ENCODE measurements at regions not wholly inside any gene's neighbourhood (a gene's known extent, or its start where the extent isn't known, plus 50 kb on each side); places are given as distances from the start of the nearest gene placed in this dataset.

GRCh38 chr7:53100091-53100490 is 64.7 kb downstream of the POM121L12 start:
- Histone ChIP-seq H2BK120ac (ENCODE audit: low read depth, low read length) (no peak overlapping the region), H4K8ac (ENCODE audit: low read depth, low read length) (no peak overlapping the region), H3K23ac (ENCODE audit: low read depth, low read length, poor library complexity) (no peak overlapping the region), H2AFZ (ENCODE audit: low read length) (no peak overlapping the region), H3K36me3 (replicated peaks in 1 of 2; ENCODE audit: control insufficient read depth in 2 of 2, insufficient read depth in 2 of 2, low read length in 2 of 2) (no peaks in the 10 kb centered on the region), H2BK15ac (ENCODE audit: low read length) (no peak overlapping the region), H3K79me1 (ENCODE audit: low read depth, low read length) (no peaks in the 10 kb centered on the region), H3K27me3 (ENCODE audit: control insufficient read depth in 3 of 3, insufficient read depth in 3 of 3, low read depth in 1 of 3, low read length in 3 of 3) (no peaks in the 10 kb centered on the region), H3K18ac (ENCODE audit: low read length) (no peak overlapping the region), H3K4ac (ENCODE audit: low read length) (no peak overlapping the region), H3K27ac (replicated peaks; ENCODE audit: low read length) (no peak overlapping the region), H3K9ac (ENCODE audit: low read depth, low read length, poor library complexity) (no peak overlapping the region), H2BK5ac (ENCODE audit: low read length) (no peak overlapping the region), H4K91ac (ENCODE audit: low read depth, low read length, poor library complexity) (no peak overlapping the region), H3K9me3 (replicated peaks in 1 of 2; ENCODE audit: control insufficient read depth in 2 of 2, insufficient read depth in 1 of 2, low read depth in 1 of 2, low read length in 2 of 2) (no peaks in the 10 kb centered on the region), H3K4me3 (ENCODE audit: low read length in 2 of 2) (no peak overlapping the region), H2AK5ac (ENCODE audit: low read depth, low read length) (no peak overlapping the region), H3K4me2 (ENCODE audit: insufficient read depth, low read length, poor library complexity, severe bottlenecking) (no peak overlapping the region), H3K4me1 (ENCODE audit: control insufficient read depth in 2 of 2, insufficient read depth in 1 of 2, low read depth in 1 of 2, low read length in 2 of 2) (no peaks in the 10 kb centered on the region), H2BK12ac (ENCODE audit: low read length) (no peak overlapping the region), H3K14ac (ENCODE audit: low read length) (no peak overlapping the region)
- WGBS, 2 donors (ENCODE audit: extremely low coverage in 2 of 2, insufficient read length in 2 of 2, insufficient replicate concordance in 1 of 2): no CpG with 5 or more reads among the region's 4 CpGs
- DNase-seq (ENCODE audit: low spot score): no peak

GRCh38 chr7:53101026-53101425 is 65.6 kb downstream of the POM121L12 start:
- WGBS, 2 donors (ENCODE audit: extremely low coverage in 2 of 2, insufficient read length in 2 of 2, insufficient replicate concordance in 1 of 2): no CpG with 5 or more reads among the region's 7 CpGs
- no peak overlapping the region for H2BK15ac ChIP-seq (ENCODE audit: low read length)
- H4K8ac ChIP-seq (ENCODE audit: low read depth, low read length): no peak overlapping the region
- no peak overlapping the region for H3K18ac ChIP-seq (ENCODE audit: low read length)
- H3K27ac ChIP-seq (replicated peaks; ENCODE audit: low read length): no peak overlapping the region
- no peak overlapping the region for H3K9ac ChIP-seq (ENCODE audit: low read depth, low read length, poor library complexity)
- no peak overlapping the region for H3K4me2 ChIP-seq (ENCODE audit: insufficient read depth, low read length, poor library complexity, severe bottlenecking)
- no peak overlapping the region for H2BK12ac ChIP-seq (ENCODE audit: low read length)
- H3K14ac ChIP-seq (ENCODE audit: low read length): no peak overlapping the region
- no peak overlapping the region for H3K4ac ChIP-seq (ENCODE audit: low read length)
- H3K36me3 ChIP-seq (replicated peaks in 1 of 2; ENCODE audit: control insufficient read depth in 2 of 2, insufficient read depth in 2 of 2, low read length in 2 of 2): no peaks in the 10 kb centered on the region
- no peak for DNase-seq (ENCODE audit: low spot score)
- H4K91ac ChIP-seq (ENCODE audit: low read depth, low read length, poor library complexity): no peak overlapping the region
- H3K4me1 ChIP-seq (ENCODE audit: control insufficient read depth in 2 of 2, insufficient read depth in 1 of 2, low read depth in 1 of 2, low read length in 2 of 2): no peaks in the 10 kb centered on the region
- no peaks in the 10 kb centered on the region for H3K9me3 ChIP-seq (replicated peaks in 1 of 2; ENCODE audit: control insufficient read depth in 2 of 2, insufficient read depth in 1 of 2, low read depth in 1 of 2, low read length in 2 of 2)
- H2AFZ ChIP-seq (ENCODE audit: low read length): no peak overlapping the region
- H3K23ac ChIP-seq (ENCODE audit: low read depth, low read length, poor library complexity): no peak overlapping the region
- H2BK120ac ChIP-seq (ENCODE audit: low read depth, low read length): no peak overlapping the region
- no peak overlapping the region for H3K4me3 ChIP-seq (ENCODE audit: low read length in 2 of 2)
- no peak overlapping the region for H2AK5ac ChIP-seq (ENCODE audit: low read depth, low read length)
- H3K27me3 ChIP-seq (ENCODE audit: control insufficient read depth in 3 of 3, insufficient read depth in 3 of 3, low read depth in 1 of 3, low read length in 3 of 3): no peaks in the 10 kb centered on the region
- no peaks in the 10 kb centered on the region for H3K79me1 ChIP-seq (ENCODE audit: low read depth, low read length)
- no peak overlapping the region for H2BK5ac ChIP-seq (ENCODE audit: low read length)

DNA sequence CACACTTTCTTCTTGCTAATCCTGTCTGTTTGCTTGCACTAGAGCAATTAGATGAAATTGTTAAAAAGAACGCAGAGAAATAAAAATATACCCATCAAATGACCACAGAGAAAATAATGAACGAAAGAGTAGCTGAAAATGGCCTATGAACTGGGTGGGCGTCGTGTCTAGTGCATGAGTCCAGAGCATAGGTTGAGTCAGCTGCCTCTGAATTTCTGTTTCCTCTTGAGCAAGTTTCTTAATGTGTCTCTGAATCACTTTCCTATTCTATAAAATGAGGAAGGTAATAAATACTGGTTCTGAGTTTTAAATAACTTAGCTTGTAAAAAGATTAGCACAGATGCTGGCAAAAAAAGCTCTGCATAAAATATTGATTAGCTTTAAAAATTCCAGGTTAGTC is 75.0 kb downstream of the POM121L12 start:
- Histone ChIP-seq H2AK5ac (ENCODE audit: low read depth, low read length) (no peak overlapping the region), H3K23ac (ENCODE audit: low read depth, low read length, poor library complexity) (no peak overlapping the region), H3K27ac (replicated peaks; ENCODE audit: low read length) (no peak overlapping the region), H3K9me3 (replicated peaks in 1 of 2; ENCODE audit: control insufficient read depth in 2 of 2, insufficient read depth in 1 of 2, low read depth in 1 of 2, low read length in 2 of 2) (no peaks in the 10 kb centered on the region), H3K4ac (ENCODE audit: low read length) (no peak overlapping the region), H2BK120ac (ENCODE audit: low read depth, low read length) (no peak overlapping the region), H3K18ac (ENCODE audit: low read length) (no peak overlapping the region), H2AFZ (ENCODE audit: low read length) (no peak overlapping the region), H3K4me2 (ENCODE audit: insufficient read depth, low read length, poor library complexity, severe bottlenecking) (no peak overlapping the region), H4K91ac (ENCODE audit: low read depth, low read length, poor library complexity) (no peak overlapping the region), H3K14ac (ENCODE audit: low read length) (no peak overlapping the region), H2BK15ac (ENCODE audit: low read length) (no peak overlapping the region), H3K36me3 (replicated peaks in 1 of 2; ENCODE audit: control insufficient read depth in 2 of 2, insufficient read depth in 2 of 2, low read length in 2 of 2) (no peaks in the 10 kb centered on the region), H2BK5ac (ENCODE audit: low read length) (no peak overlapping the region), H3K27me3 (ENCODE audit: control insufficient read depth in 3 of 3, insufficient read depth in 3 of 3, low read depth in 1 of 3, low read length in 3 of 3) (no peaks in the 10 kb centered on the region), H3K9ac (ENCODE audit: low read depth, low read length, poor library complexity) (no peak overlapping the region), H4K8ac (ENCODE audit: low read depth, low read length) (no peak overlapping the region), H3K4me3 (ENCODE audit: low read length in 2 of 2) (no peak overlapping the region), H2BK12ac (ENCODE audit: low read length) (no peak overlapping the region), H3K4me1 (ENCODE audit: control insufficient read depth in 2 of 2, insufficient read depth in 1 of 2, low read depth in 1 of 2, low read length in 2 of 2) (peaks cover 0 to 3% of the 10 kb centered on the region in 2 donors), H3K79me1 (ENCODE audit: low read depth, low read length) (no peaks in the 10 kb centered on the region)
- no CpG with 5 or more reads among the region's 4 CpGs for WGBS, 2 donors (ENCODE audit: extremely low coverage in 2 of 2, insufficient read length in 2 of 2, insufficient replicate concordance in 1 of 2)
- DNase-seq (ENCODE audit: low spot score): no peak

DNA sequence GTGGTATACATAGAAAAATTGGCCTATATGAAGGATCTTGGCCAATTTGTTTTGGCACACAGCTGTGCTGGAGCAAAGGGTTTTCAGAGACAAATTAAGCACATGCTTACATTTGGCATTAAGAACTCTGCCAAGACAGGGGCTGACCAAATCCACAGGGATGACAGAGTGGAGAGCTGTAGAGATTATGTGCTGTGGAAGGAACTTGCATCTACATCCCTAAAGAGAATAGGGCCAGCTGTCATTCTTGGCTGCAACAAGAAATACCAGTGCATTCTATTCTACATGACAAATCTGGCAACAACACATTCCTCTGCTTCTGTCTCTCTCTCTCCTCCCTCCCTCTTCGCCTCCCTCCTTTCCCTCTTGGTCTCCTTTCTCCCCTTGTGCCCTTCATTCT is 75.6 kb downstream of the POM121L12 start:
- Histone ChIP-seq H3K4me1 (ENCODE audit: control insufficient read depth in 2 of 2, insufficient read depth in 1 of 2, low read depth in 1 of 2, low read length in 2 of 2) (peaks cover 0 to 3% of the 10 kb centered on the region in 2 donors), H2BK15ac (ENCODE audit: low read length) (no peak overlapping the region), H3K36me3 (replicated peaks in 1 of 2; ENCODE audit: control insufficient read depth in 2 of 2, insufficient read depth in 2 of 2, low read length in 2 of 2) (no peaks in the 10 kb centered on the region), H3K4me2 (ENCODE audit: insufficient read depth, low read length, poor library complexity, severe bottlenecking) (no peak overlapping the region), H3K9ac (ENCODE audit: low read depth, low read length, poor library complexity) (no peak overlapping the region), H3K79me1 (ENCODE audit: low read depth, low read length) (no peaks in the 10 kb centered on the region), H2AFZ (ENCODE audit: low read length) (no peak overlapping the region), H3K27ac (replicated peaks; ENCODE audit: low read length) (no peak overlapping the region), H2BK120ac (ENCODE audit: low read depth, low read length) (no peak overlapping the region), H4K91ac (ENCODE audit: low read depth, low read length, poor library complexity) (no peak overlapping the region), H3K23ac (ENCODE audit: low read depth, low read length, poor library complexity) (no peak overlapping the region), H3K27me3 (ENCODE audit: control insufficient read depth in 3 of 3, insufficient read depth in 3 of 3, low read depth in 1 of 3, low read length in 3 of 3) (no peaks in the 10 kb centered on the region), H3K18ac (ENCODE audit: low read length) (no peak overlapping the region), H2AK5ac (ENCODE audit: low read depth, low read length) (no peak overlapping the region), H2BK12ac (ENCODE audit: low read length) (no peak overlapping the region), H2BK5ac (ENCODE audit: low read length) (no peak overlapping the region), H3K4me3 (ENCODE audit: low read length in 2 of 2) (no peak overlapping the region), H3K14ac (ENCODE audit: low read length) (no peak overlapping the region), H3K4ac (ENCODE audit: low read length) (no peak overlapping the region), H4K8ac (ENCODE audit: low read depth, low read length) (no peak overlapping the region), H3K9me3 (replicated peaks in 1 of 2; ENCODE audit: control insufficient read depth in 2 of 2, insufficient read depth in 1 of 2, low read depth in 1 of 2, low read length in 2 of 2) (no peaks in the 10 kb centered on the region)
- no CpG with 5 or more reads among the region's 1 CpG for WGBS, 2 donors (ENCODE audit: extremely low coverage in 2 of 2, insufficient read length in 2 of 2, insufficient replicate concordance in 1 of 2)
- no peak for DNase-seq (ENCODE audit: low spot score)

Measured in neuronal stem cell (in vitro differentiated cells).